ENCODE measurements at regions not wholly inside any gene's neighbourhood (a gene's known extent, or its start where the extent isn't known, plus 50 kb on each side); places are given as distances from the start of the nearest gene placed in this dataset.

- H3K9me3 Mint-ChIP-seq (ENCODE audit: insufficient read depth): no peaks in the 10 kb centered on the region
- no peak for DNase-seq
- no peaks in the 10 kb centered on the region for H3K4me1 Mint-ChIP-seq (ENCODE audit: low read depth)
- H3K36me3 Mint-ChIP-seq (ENCODE audit: low read depth): no peaks in the 10 kb centered on the region
- POLR2A ChIA-PET: no interaction called here
- H3K4me3 Mint-ChIP-seq: no peak overlapping the region
- CTCF ChIA-PET: no interaction called here
- H3K27ac Mint-ChIP-seq: no peak overlapping the region
- ATAC-seq: no peak
- H3K27me3 Mint-ChIP-seq (ENCODE audit: low read depth): no peaks in the 10 kb centered on the region
Measured at GRCh38 chr10:128916383-128916782, 550.7 kb upstream of the MGMT start.

- H3K4me3 Mint-ChIP-seq: no peak overlapping the region
- no peaks in the 10 kb centered on the region for H3K9me3 Mint-ChIP-seq (ENCODE audit: insufficient read depth)
- CTCF ChIA-PET: no interaction called here
- DNase-seq: no peak
- POLR2A ChIA-PET: interaction anchor here (0.6 kb wide), 1 partner anchor 1144 kb away, joined by 3 read pairs; no protein-coding TSS in a partner anchor
- H3K27ac Mint-ChIP-seq: no peak overlapping the region
- H3K4me1 Mint-ChIP-seq (ENCODE audit: low read depth): peaks cover 7% of the 10 kb centered on the region
- no peaks in the 10 kb centered on the region for H3K27me3 Mint-ChIP-seq (ENCODE audit: low read depth)
- H3K36me3 Mint-ChIP-seq (ENCODE audit: low read depth): no peaks in the 10 kb centered on the region
- ATAC-seq: no peak
Measured at GRCh38 chr10:128921389-128922022, 545.5 kb upstream of the MGMT start.

- no peaks in the 10 kb centered on the region for H3K36me3 Mint-ChIP-seq (ENCODE audit: low read depth)
- H3K27ac Mint-ChIP-seq: no peak overlapping the region
- no peaks in the 10 kb centered on the region for H3K9me3 Mint-ChIP-seq (ENCODE audit: insufficient read depth)
- H3K4me3 Mint-ChIP-seq: no peak overlapping the region
- ChIA-PET POLR2A (no interaction called here), CTCF (no interaction called here)
- H3K4me1 Mint-ChIP-seq (ENCODE audit: low read depth): peaks cover 7% of the 10 kb centered on the region
- ATAC-seq (no peak), DNase-seq (no peak)
- no peaks in the 10 kb centered on the region for H3K27me3 Mint-ChIP-seq (ENCODE audit: low read depth)
Measured at GRCh38 chr10:128922172-128922571, 544.9 kb upstream of the MGMT start.

GRCh38 chr10:128922619-128923196, 544.3 kb upstream of the MGMT start:
- POLR2A ChIA-PET: no interaction called here
- Mint-ChIP-seq H3K4me3 (no peak overlapping the region), H3K9me3 (ENCODE audit: insufficient read depth) (no peaks in the 10 kb centered on the region), H3K4me1 (ENCODE audit: low read depth) (peaks cover 7% of the 10 kb centered on the region), H3K36me3 (ENCODE audit: low read depth) (no peaks in the 10 kb centered on the region), H3K27ac (no peak overlapping the region), H3K27me3 (ENCODE audit: low read depth) (no peaks in the 10 kb centered on the region)
- DNase-seq (no peak), ATAC-seq (no peak)
- CTCF ChIA-PET: no interaction called here

- Mint-ChIP-seq H3K4me3 (no peak overlapping the region), H3K27me3 (ENCODE audit: low read depth) (no peaks in the 10 kb centered on the region), H3K9me3 (ENCODE audit: insufficient read depth) (no peaks in the 10 kb centered on the region), H3K27ac (no peak overlapping the region), H3K4me1 (ENCODE audit: low read depth) (peaks cover 7% of the 10 kb centered on the region), H3K36me3 (ENCODE audit: low read depth) (no peaks in the 10 kb centered on the region)
- no peak for ATAC-seq
- ChIA-PET POLR2A (no interaction called here), CTCF (no interaction called here)
- no peak for DNase-seq
Measured at GRCh38 chr10:128924918-128925317, 542.1 kb upstream of the MGMT start.

GRCh38 chr10:128926711-128927110, 540.3 kb upstream of the MGMT start:
- Mint-ChIP-seq H3K36me3 (ENCODE audit: low read depth) (no peaks in the 10 kb centered on the region), H3K4me1 (ENCODE audit: low read depth) (peaks cover 5% of the 10 kb centered on the region), H3K9me3 (ENCODE audit: insufficient read depth) (no peaks in the 10 kb centered on the region), H3K4me3 (no peak overlapping the region), H3K27ac (no peak overlapping the region), H3K27me3 (ENCODE audit: low read depth) (no peaks in the 10 kb centered on the region)
- CTCF ChIA-PET: no interaction called here
- ATAC-seq (no peak), DNase-seq (no peak)
- POLR2A ChIA-PET: no interaction called here

GRCh38 chr10:128927497-128928161, 539.4 kb upstream of the MGMT start:
- Mint-ChIP-seq H3K27me3 (ENCODE audit: low read depth) (no peaks in the 10 kb centered on the region), H3K4me1 (ENCODE audit: low read depth) (no peaks in the 10 kb centered on the region), H3K9me3 (ENCODE audit: insufficient read depth) (no peaks in the 10 kb centered on the region), H3K36me3 (ENCODE audit: low read depth) (no peaks in the 10 kb centered on the region), H3K4me3 (no peak overlapping the region), H3K27ac (no peak overlapping the region)
- POLR2A ChIA-PET: no interaction called here
- DNase-seq: no peak
- CTCF ChIA-PET: no interaction called here
- no peak for ATAC-seq

GRCh38 chr10:128928231-128928836, 538.7 kb upstream of the MGMT start:
- H3K27ac Mint-ChIP-seq: no peak overlapping the region
- H3K36me3 Mint-ChIP-seq (ENCODE audit: low read depth): no peaks in the 10 kb centered on the region
- no peak overlapping the region for H3K4me3 Mint-ChIP-seq
- no peak for ATAC-seq
- ChIA-PET CTCF (no interaction called here), POLR2A (no interaction called here)
- H3K4me1 Mint-ChIP-seq (ENCODE audit: low read depth): no peaks in the 10 kb centered on the region
- no peaks in the 10 kb centered on the region for H3K27me3 Mint-ChIP-seq (ENCODE audit: low read depth)
- DNase-seq: no peak
- no peaks in the 10 kb centered on the region for H3K9me3 Mint-ChIP-seq (ENCODE audit: insufficient read depth)

- no peak for ATAC-seq
- Mint-ChIP-seq H3K36me3 (ENCODE audit: low read depth) (no peaks in the 10 kb centered on the region), H3K4me3 (no peak overlapping the region)
Measured at GRCh38 chr10:128929131-128929530, 537.9 kb upstream of the MGMT start.

GRCh38 chr10:128929767-128930166, 537.3 kb upstream of the MGMT start:
- Mint-ChIP-seq H3K36me3 (ENCODE audit: low read depth) (no peaks in the 10 kb centered on the region), H3K4me1 (ENCODE audit: low read depth) (no peaks in the 10 kb centered on the region), H3K4me3 (no peak overlapping the region), H3K27ac (no peak overlapping the region), H3K27me3 (ENCODE audit: low read depth) (no peaks in the 10 kb centered on the region), H3K9me3 (ENCODE audit: insufficient read depth) (no peaks in the 10 kb centered on the region)
- ATAC-seq: no peak
- no peak for DNase-seq
- ChIA-PET POLR2A (no interaction called here), CTCF (no interaction called here)

More at GRCh38 chr10:128929131-128929530, 537.9 kb upstream of the MGMT start:
- H3K27ac Mint-ChIP-seq: no peak overlapping the region
- ChIA-PET POLR2A (no interaction called here), CTCF (no interaction called here)
- no peaks in the 10 kb centered on the region for H3K27me3 Mint-ChIP-seq (ENCODE audit: low read depth)
- DNase-seq: no peak
- H3K4me1 Mint-ChIP-seq (ENCODE audit: low read depth): no peaks in the 10 kb centered on the region
- no peaks in the 10 kb centered on the region for H3K9me3 Mint-ChIP-seq (ENCODE audit: insufficient read depth)

- DNase-seq (no peak), ATAC-seq (no peak)
- Mint-ChIP-seq H3K4me1 (ENCODE audit: low read depth) (no peaks in the 10 kb centered on the region), H3K9me3 (ENCODE audit: insufficient read depth) (no peaks in the 10 kb centered on the region), H3K27ac (no peak overlapping the region), H3K36me3 (ENCODE audit: low read depth) (no peaks in the 10 kb centered on the region), H3K4me3 (no peak overlapping the region), H3K27me3 (ENCODE audit: low read depth) (no peaks in the 10 kb centered on the region)
- ChIA-PET POLR2A (no interaction called here), CTCF (no interaction called here)
Measured at GRCh38 chr10:128930515-128930914, 536.5 kb upstream of the MGMT start.

- no peaks in the 10 kb centered on the region for H3K9me3 Mint-ChIP-seq (ENCODE audit: insufficient read depth)
- no peaks in the 10 kb centered on the region for H3K27me3 Mint-ChIP-seq (ENCODE audit: low read depth)
- H3K4me1 Mint-ChIP-seq (ENCODE audit: low read depth): no peaks in the 10 kb centered on the region
- ChIA-PET CTCF (no interaction called here), POLR2A (interaction anchor here (0.6 kb wide), 2 partner anchors 388 to 726 kb away, joined by 3 to 4 read pairs; no protein-coding TSS in a partner anchor)
- H3K4me3 Mint-ChIP-seq: no peak overlapping the region
- no peak overlapping the region for H3K27ac Mint-ChIP-seq
- H3K36me3 Mint-ChIP-seq (ENCODE audit: low read depth): no peaks in the 10 kb centered on the region
- DNase-seq: no peak
- no peak for ATAC-seq
Measured at GRCh38 chr10:128932071-128932820, 534.8 kb upstream of the MGMT start.
